ENCODE measurements at regions not wholly inside any gene's neighbourhood (a gene's known extent, or its start where the extent isn't known, plus 50 kb on each side); places are given as distances from the start of the nearest gene placed in this dataset.

DNA sequence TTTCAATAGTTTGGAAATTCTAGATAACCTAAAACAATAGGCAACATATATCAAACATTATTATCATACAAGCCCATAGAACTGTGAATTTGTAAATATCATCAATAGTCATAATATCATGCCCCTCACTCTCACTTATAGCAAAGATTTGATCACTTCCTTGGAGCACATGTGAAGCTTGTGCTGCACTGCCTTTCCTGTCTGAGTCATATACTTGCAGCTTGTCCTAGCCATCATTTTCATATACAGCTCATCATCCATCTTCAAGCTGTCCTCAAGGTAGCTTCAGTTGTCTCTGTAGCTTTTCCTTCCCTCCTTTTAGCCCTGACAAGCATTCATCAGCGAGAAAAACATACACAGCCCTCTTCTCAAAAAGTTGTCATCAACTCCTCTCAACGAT is 746.5 kb upstream of the FOXG1 start:
- TF ChIP-seq BHLHE40 (IDR thresholded peaks at IDR 0.05; ENCODE audit: borderline replicate concordance) (no peak), FOXM1 (IDR thresholded peaks at IDR 0.05; ENCODE audit: borderline replicate concordance) (no peak), SUZ12 (IDR thresholded peaks at IDR 0.05) (no peak)

Measured in HEK293T (cell line).